Caco-2 (cell line): ENCODE measurements at regions not wholly inside any gene's neighbourhood (a gene's known extent, or its start where the extent isn't known, plus 50 kb on each side); places are given as distances from the start of the nearest gene placed in this dataset.

Experiments used
- BruUV-seq: library from RNA; stranded (reverse); fragments of 400-500 nt; replicated peaks from 2 replicates; lab custom pipeline; 2021; lab: Mats Ljungman, UMichigan
- CTCF ChIA-PET: fragments of 300-600 bp; sonication (Branson Sonifier 250); formaldehyde crosslinking; loops from one replicate; lab custom pipeline; 2022; ENCODE audit warnings: antibody characterized with exemption; lab: Charles Lee
- POLR2A ChIA-PET: fragments of 300-600 bp; sonication (Branson Sonifier 250); formaldehyde crosslinking; loops from one replicate; lab custom pipeline; 2022; ENCODE audit warnings: antibody characterized with exemption; lab: Charles Lee
- DNase-seq, 2 experiments: peaks; one replicate each; pipeline versions ENCODE4 v3.0.0 to v3.0.0-alpha.2; 2020 to 2022
- H3K27me3 ChIP-seq: replicated peaks from 2 replicates; pipeline ENCODE4 v1.6.0; 2011; ENCODE audit warnings: low read length; ENCODE audit not compliant: control insufficient read depth, insufficient read depth
- H3K36me3 ChIP-seq: 2 replicates; pipeline ENCODE4 v1.5.1; 2011; ENCODE audit warnings: low read length; ENCODE audit not compliant: control insufficient read depth, insufficient read depth
- H3K4me1 ChIP-seq: fragments of 250-450 bp; sonication (Bioruptor Pico); 2 replicates; pipeline ENCODE4 v1.5.1; 2020; ENCODE audit warnings: mild to moderate bottlenecking
- H3K4me3 ChIP-seq: 2 replicates; pipeline ENCODE4 v1.5.1; 2011; ENCODE audit warnings: low read depth, mild to moderate bottlenecking, control low read depth, low read length
- H3K9me3 ChIP-seq: fragments of 250-450 bp; sonication (Bioruptor Pico); 2 replicates; pipeline ENCODE4 v1.5.1; 2020; ENCODE audit warnings: mild to moderate bottlenecking, moderate library complexity
- H3K27ac Mint-ChIP-seq: one replicate; pipeline ENCODE4 v1.8.0; 2022; ENCODE audit warnings: mixed read lengths; ENCODE audit not compliant: unreplicated experiment
- H3K27me3 Mint-ChIP-seq: one replicate; pipeline ENCODE4 v1.8.0; 2022; ENCODE audit warnings: mixed read lengths; ENCODE audit not compliant: insufficient read depth, unreplicated experiment
- H3K36me3 Mint-ChIP-seq: one replicate; pipeline ENCODE4 v1.8.0; 2022; ENCODE audit warnings: mild to moderate bottlenecking, mixed read lengths; ENCODE audit not compliant: insufficient read depth, unreplicated experiment
- H3K4me1 Mint-ChIP-seq: one replicate; pipeline ENCODE4 v1.8.0; 2022; ENCODE audit warnings: low read depth, mixed read lengths; ENCODE audit not compliant: unreplicated experiment
- H3K4me3 Mint-ChIP-seq: one replicate; pipeline ENCODE4 v1.8.0; 2022; ENCODE audit warnings: mild to moderate bottlenecking, moderate library complexity, mixed read lengths; ENCODE audit not compliant: unreplicated experiment
- H3K9me3 Mint-ChIP-seq: one replicate; pipeline ENCODE4 v1.8.0; 2022; ENCODE audit warnings: mixed read lengths; ENCODE audit not compliant: unreplicated experiment
- intact Hi-C: fragments of 100-400 bp; cut with micrococcal nuclease; formaldehyde crosslinking; loops from one replicate; pipeline ENCODE4 v1.10.0; 2022; ENCODE audit not compliant: unreplicated experiment
- TF ChIP-seq, protein P1 (sequence below), 2 experiments: fragments of 200-600 bp in 1 of 2; IDR thresholded peaks; 1 replicate in 1 of 2; 2 replicates in 1 of 2; pipeline versions ENCODE4 v1.5.1 to v1.8.0; 2011 to 2022; ENCODE audit warnings: antibody characterized with exemption in 1 of 2, control low read depth in 1 of 2, inconsistent platforms in 1 of 2, low read depth in 1 of 2, low read length in 1 of 2, mild to moderate bottlenecking in 1 of 2, moderate library complexity in 1 of 2; ENCODE audit not compliant: insufficient read depth in 1 of 2, severe bottlenecking in 1 of 2, unreplicated experiment in 1 of 2

DNA sequence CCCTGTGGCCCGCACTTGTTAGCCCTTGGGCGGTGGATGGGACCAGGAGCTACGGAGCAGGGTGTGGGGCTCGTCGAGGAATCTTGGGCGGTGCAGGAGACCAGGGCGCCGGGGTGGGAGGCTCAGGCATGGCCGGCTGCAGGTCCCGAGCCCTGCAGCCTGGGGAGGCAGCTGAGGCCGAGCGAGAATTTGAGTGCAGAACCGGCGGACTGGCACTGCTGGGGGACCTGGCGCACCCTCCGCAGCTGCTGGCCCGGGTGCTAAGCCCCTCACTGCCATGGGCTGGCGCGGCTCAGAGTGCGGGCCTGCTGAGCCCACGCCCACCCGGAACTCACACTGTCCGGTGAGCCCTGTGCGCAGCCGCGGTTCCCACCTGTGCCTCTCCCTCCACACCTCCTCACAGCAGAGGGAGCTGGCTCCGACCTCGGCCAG is 73.6 kb upstream of the TLL1 start:
- Histone ChIP-seq H3K9me3 (no peaks in the 10 kb centered on the region), H3K36me3 (no peaks in the 10 kb centered on the region), H3K4me3 (no peak overlapping the region), H3K27me3 (no peaks in the 10 kb centered on the region), H3K4me1 (no peaks in the 10 kb centered on the region)
- no peaks in the 10 kb centered on the region for H3K27me3 Mint-ChIP-seq
- no TSS peak for BruUV-seq
- no peak overlapping the region for H3K27ac Mint-ChIP-seq
- DNase-seq: no peak
- no peaks in the 10 kb centered on the region for H3K4me1 Mint-ChIP-seq
- ChIA-PET POLR2A (no interaction called here), CTCF (no interaction called here)
- peaks cover 9% of the 10 kb centered on the region for H3K9me3 Mint-ChIP-seq
- no peak overlapping the region for H3K4me3 Mint-ChIP-seq
- TF ChIP-seq, protein P1, sequence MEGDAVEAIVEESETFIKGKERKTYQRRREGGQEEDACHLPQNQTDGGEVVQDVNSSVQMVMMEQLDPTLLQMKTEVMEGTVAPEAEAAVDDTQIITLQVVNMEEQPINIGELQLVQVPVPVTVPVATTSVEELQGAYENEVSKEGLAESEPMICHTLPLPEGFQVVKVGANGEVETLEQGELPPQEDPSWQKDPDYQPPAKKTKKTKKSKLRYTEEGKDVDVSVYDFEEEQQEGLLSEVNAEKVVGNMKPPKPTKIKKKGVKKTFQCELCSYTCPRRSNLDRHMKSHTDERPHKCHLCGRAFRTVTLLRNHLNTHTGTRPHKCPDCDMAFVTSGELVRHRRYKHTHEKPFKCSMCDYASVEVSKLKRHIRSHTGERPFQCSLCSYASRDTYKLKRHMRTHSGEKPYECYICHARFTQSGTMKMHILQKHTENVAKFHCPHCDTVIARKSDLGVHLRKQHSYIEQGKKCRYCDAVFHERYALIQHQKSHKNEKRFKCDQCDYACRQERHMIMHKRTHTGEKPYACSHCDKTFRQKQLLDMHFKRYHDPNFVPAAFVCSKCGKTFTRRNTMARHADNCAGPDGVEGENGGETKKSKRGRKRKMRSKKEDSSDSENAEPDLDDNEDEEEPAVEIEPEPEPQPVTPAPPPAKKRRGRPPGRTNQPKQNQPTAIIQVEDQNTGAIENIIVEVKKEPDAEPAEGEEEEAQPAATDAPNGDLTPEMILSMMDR (IDR thresholded peaks at IDR 0.05; ENCODE audit: insufficient read depth in 1 of 2, low read depth in 1 of 2, low read length in 1 of 2, severe bottlenecking in 1 of 2, unreplicated experiment in 1 of 2): no peak
- intact Hi-C loops: no loop called here
- no peaks in the 10 kb centered on the region for H3K36me3 Mint-ChIP-seq

DNA sequence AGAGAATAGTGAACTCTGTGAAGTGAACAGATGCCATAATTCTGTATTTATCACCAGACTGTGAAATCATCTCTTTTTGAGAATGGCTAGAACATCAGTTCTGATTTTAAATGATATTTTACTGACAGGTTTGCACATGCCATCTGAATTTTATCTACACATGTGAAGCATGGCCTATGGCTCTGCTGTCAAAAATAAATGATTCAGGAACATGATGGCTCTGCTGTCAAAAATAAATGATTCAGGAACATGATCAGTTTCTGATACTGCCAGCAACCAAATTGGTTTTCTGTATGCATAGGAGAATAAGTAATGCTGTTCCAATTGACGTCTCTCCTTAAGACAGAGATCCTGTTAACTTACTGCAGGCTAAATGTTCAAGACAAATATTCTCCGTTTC is 70.6 kb upstream of the TLL1 start:
- no peak for DNase-seq
- Histone ChIP-seq H3K9me3 (no peaks in the 10 kb centered on the region), H3K4me1 (no peaks in the 10 kb centered on the region), H3K27me3 (no peaks in the 10 kb centered on the region), H3K36me3 (no peaks in the 10 kb centered on the region), H3K4me3 (no peak overlapping the region)
- Mint-ChIP-seq H3K9me3 (peaks cover 6% of the 10 kb centered on the region), H3K36me3 (no peaks in the 10 kb centered on the region), H3K4me3 (no peak overlapping the region), H3K27ac (no peak overlapping the region), H3K27me3 (no peaks in the 10 kb centered on the region), H3K4me1 (no peaks in the 10 kb centered on the region)
- ChIA-PET CTCF (no interaction called here), POLR2A (no interaction called here)
- TF ChIP-seq, protein P1 (IDR thresholded peaks at IDR 0.05; ENCODE audit: insufficient read depth in 1 of 2, low read depth in 1 of 2, low read length in 1 of 2, severe bottlenecking in 1 of 2, unreplicated experiment in 1 of 2): no peak
- no TSS peak for BruUV-seq
- intact Hi-C loops: no loop called here

DNA sequence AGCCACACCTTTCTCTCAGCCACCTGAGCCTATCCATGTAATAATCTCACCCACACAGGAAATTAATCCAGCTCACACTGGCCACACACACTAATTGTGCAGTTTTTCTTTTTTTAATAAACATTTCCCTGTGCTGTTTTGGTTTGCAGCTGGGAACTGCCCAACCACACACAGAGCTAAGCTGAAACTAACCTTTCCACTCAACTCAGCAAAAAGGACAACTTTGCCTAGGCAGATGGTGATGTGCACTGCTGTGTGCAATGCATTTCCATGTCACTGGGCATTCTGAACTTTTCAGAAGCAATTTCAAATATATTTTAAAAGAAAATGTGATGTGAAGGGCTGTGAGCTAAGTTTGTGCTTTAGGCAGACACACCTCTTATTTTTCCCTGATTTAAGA is 70.0 kb upstream of the TLL1 start:
- Histone ChIP-seq H3K36me3 (no peaks in the 10 kb centered on the region), H3K9me3 (no peaks in the 10 kb centered on the region), H3K27me3 (no peaks in the 10 kb centered on the region), H3K4me3 (no peak overlapping the region), H3K4me1 (no peaks in the 10 kb centered on the region)
- DNase-seq: no peak
- Mint-ChIP-seq H3K36me3 (no peaks in the 10 kb centered on the region), H3K27ac (no peak overlapping the region), H3K4me3 (no peak overlapping the region), H3K9me3 (peaks cover under 1% of the 10 kb centered on the region), H3K27me3 (no peaks in the 10 kb centered on the region), H3K4me1 (no peaks in the 10 kb centered on the region)
- intact Hi-C loops: no loop called here
- BruUV-seq: no TSS peak
- ChIA-PET POLR2A (no interaction called here), CTCF (no interaction called here)
- TF ChIP-seq, protein P1 (IDR thresholded peaks at IDR 0.05; ENCODE audit: insufficient read depth in 1 of 2, low read depth in 1 of 2, low read length in 1 of 2, severe bottlenecking in 1 of 2, unreplicated experiment in 1 of 2): no peak
